Muscle layer of colon (tissue), 2 donors: ENCODE measurements at regions not wholly inside any gene's neighbourhood (a gene's known extent, or its start where the extent isn't known, plus 50 kb on each side); places are given as distances from the start of the nearest gene placed in this dataset.

ENCODE experiments used
- H3K27ac ChIP-seq: one replicate; pipeline ENCODE4 v1.7.0; 2013; ENCODE audit warnings: low read depth, mild to moderate bottlenecking, low read length, moderate library complexity
- H3K27me3 ChIP-seq, 2 donors: one replicate each; pipeline ENCODE4 v1.7.0; 2013; ENCODE audit warnings: low read length in 2 of 2, mild to moderate bottlenecking in 2 of 2; ENCODE audit not compliant: insufficient read depth in 2 of 2, control insufficient read depth in 1 of 2
- H3K36me3 ChIP-seq: one replicate; pipeline ENCODE4 v1.7.0; 2013; ENCODE audit warnings: mild to moderate bottlenecking, low read length; ENCODE audit not compliant: insufficient read depth
- H3K4me1 ChIP-seq: one replicate; pipeline ENCODE4 v1.7.0; 2013; ENCODE audit warnings: mild to moderate bottlenecking, low read length; ENCODE audit not compliant: insufficient read depth
- H3K4me3 ChIP-seq, 2 donors: one replicate each; pipeline ENCODE4 v1.7.0; 2013; ENCODE audit warnings: low read length in 2 of 2, low read depth in 1 of 2, mild to moderate bottlenecking in 1 of 2, moderate library complexity in 1 of 2
- H3K9ac ChIP-seq: one replicate; pipeline ENCODE4 v1.7.0; 2013; ENCODE audit warnings: low read length
- H3K9me3 ChIP-seq: one replicate; pipeline ENCODE4 v1.7.0; 2013; ENCODE audit warnings: mild to moderate bottlenecking, low read length
- donor health status: abdominal sarcoma.
- donor health status: Adenocarcinoma of cecum.

GRCh38 chr1:50358962-50359361 is 64.3 kb downstream of the DMRTA2 start:
- Histone ChIP-seq H3K9me3 (no peaks in the 10 kb centered on the region), H3K9ac (no peak overlapping the region), H3K4me3 (no peak overlapping the region), H3K36me3 (no peaks in the 10 kb centered on the region), H3K27ac (no peak overlapping the region), H3K4me1 (no peaks in the 10 kb centered on the region), H3K27me3 (peaks cover 0 to 11% of the 10 kb centered on the region in 2 donors)

- Histone ChIP-seq H3K27me3 (peaks cover 0 to 11% of the 10 kb centered on the region in 2 donors), H3K9me3 (no peaks in the 10 kb centered on the region), H3K4me1 (no peaks in the 10 kb centered on the region), H3K27ac (no peak overlapping the region), H3K4me3 (no peak overlapping the region), H3K36me3 (no peaks in the 10 kb centered on the region), H3K9ac (no peak overlapping the region)
Measured at GRCh38 chr1:50357186-50357585, 66.1 kb downstream of the DMRTA2 start.

- H3K36me3 ChIP-seq, result no peaks in the 10 kb centered on the region
Measured at GRCh38 chr1:50354813-50355212, 68.4 kb downstream of the DMRTA2 start.

GRCh38 chr1:50352428-50352827 is 70.8 kb downstream of the DMRTA2 start:
- no peak overlapping the region for H3K4me3 ChIP-seq
- H3K4me1 ChIP-seq, result no peaks in the 10 kb centered on the region
- H3K27ac ChIP-seq, result no peak overlapping the region
- H3K27me3 ChIP-seq, result peaks cover 0 to 4% of the 10 kb centered on the region in 2 donors
- no peaks in the 10 kb centered on the region for H3K9me3 ChIP-seq
- H3K9ac ChIP-seq, result no peak overlapping the region
- H3K36me3 ChIP-seq, result no peaks in the 10 kb centered on the region

More at GRCh38 chr1:50354813-50355212, 68.4 kb downstream of the DMRTA2 start:
- H3K4me1 ChIP-seq, result no peaks in the 10 kb centered on the region
- H3K4me3 ChIP-seq, result no peak overlapping the region
- H3K9ac ChIP-seq, result no peak overlapping the region
- H3K9me3 ChIP-seq, result no peaks in the 10 kb centered on the region
- peaks cover 0 to 11% of the 10 kb centered on the region in 2 donors for H3K27me3 ChIP-seq
- H3K27ac ChIP-seq, result no peak overlapping the region

- no peaks in the 10 kb centered on the region for H3K4me1 ChIP-seq
- H3K9ac ChIP-seq, result no peak overlapping the region
- no peaks in the 10 kb centered on the region for H3K9me3 ChIP-seq
- H3K4me3 ChIP-seq, result no peak overlapping the region
- peaks cover 0 to 4% of the 10 kb centered on the region in 2 donors for H3K27me3 ChIP-seq
- no peaks in the 10 kb centered on the region for H3K36me3 ChIP-seq
- H3K27ac ChIP-seq, result no peak overlapping the region
Measured at GRCh38 chr1:50350868-50351267, 72.4 kb downstream of the DMRTA2 start.

GRCh38 chr1:50350421-50350820 is 72.8 kb downstream of the DMRTA2 start:
- H3K36me3 ChIP-seq, result no peaks in the 10 kb centered on the region
- no peak overlapping the region for H3K4me3 ChIP-seq
- no peaks in the 10 kb centered on the region for H3K4me1 ChIP-seq
- H3K9me3 ChIP-seq, result no peaks in the 10 kb centered on the region
- peaks cover 0 to 4% of the 10 kb centered on the region in 2 donors for H3K27me3 ChIP-seq
- H3K9ac ChIP-seq, result no peak overlapping the region
- H3K27ac ChIP-seq, result no peak overlapping the region

- no peak overlapping the region for H3K9ac ChIP-seq
- no peak overlapping the region for H3K27ac ChIP-seq
- H3K4me3 ChIP-seq, result no peak overlapping the region
- H3K4me1 ChIP-seq, result no peaks in the 10 kb centered on the region
- H3K9me3 ChIP-seq, result no peaks in the 10 kb centered on the region
- no peaks in the 10 kb centered on the region for H3K36me3 ChIP-seq
- peaks cover 0 to 4% of the 10 kb centered on the region in 2 donors for H3K27me3 ChIP-seq
Measured at GRCh38 chr1:50349242-50349565, 74.0 kb downstream of the DMRTA2 start.

- Histone ChIP-seq H3K9ac (no peak overlapping the region), H3K4me1 (no peaks in the 10 kb centered on the region), H3K36me3 (no peaks in the 10 kb centered on the region), H3K27ac (no peak overlapping the region), H3K9me3 (no peaks in the 10 kb centered on the region), H3K4me3 (no peak overlapping the region), H3K27me3 (peaks cover 0 to 4% of the 10 kb centered on the region in 2 donors)
Measured at GRCh38 chr1:50348449-50349241, 74.6 kb downstream of the DMRTA2 start.

- H3K27ac ChIP-seq, result no peak overlapping the region
- no peaks in the 10 kb centered on the region for H3K9me3 ChIP-seq
- no peak overlapping the region for H3K4me3 ChIP-seq
- no peaks in the 10 kb centered on the region for H3K36me3 ChIP-seq
- H3K27me3 ChIP-seq, result peaks cover 0 to 4% of the 10 kb centered on the region in 2 donors
- H3K4me1 ChIP-seq, result no peaks in the 10 kb centered on the region
- H3K9ac ChIP-seq, result no peak overlapping the region
Measured at GRCh38 chr1:50347933-50348332, 75.3 kb downstream of the DMRTA2 start.

- Histone ChIP-seq H3K9ac (no peak overlapping the region), H3K27me3 (peaks cover 0 to 4% of the 10 kb centered on the region in 2 donors), H3K4me1 (no peaks in the 10 kb centered on the region)
Measured at GRCh38 chr1:50346621-50347020, 76.6 kb downstream of the DMRTA2 start.

GRCh38 chr1:50343323-50343722 is 79.9 kb downstream of the DMRTA2 start:
- H3K4me3 ChIP-seq, result no peak overlapping the region
- H3K27ac ChIP-seq, result no peak overlapping the region
- H3K9me3 ChIP-seq, result no peaks in the 10 kb centered on the region
- H3K27me3 ChIP-seq, result peaks cover 4 to 11% of the 10 kb centered on the region in 2 donors
- H3K4me1 ChIP-seq, result no peaks in the 10 kb centered on the region
- H3K9ac ChIP-seq, result no peak overlapping the region
- H3K36me3 ChIP-seq, result no peaks in the 10 kb centered on the region

More at GRCh38 chr1:50346621-50347020, 76.6 kb downstream of the DMRTA2 start:
- Histone ChIP-seq H3K4me3 (no peak overlapping the region), H3K9me3 (no peaks in the 10 kb centered on the region), H3K27ac (no peak overlapping the region), H3K36me3 (no peaks in the 10 kb centered on the region)

GRCh38 chr1:50342525-50342924 is 80.7 kb downstream of the DMRTA2 start:
- no peak overlapping the region for H3K9ac ChIP-seq
- no peak overlapping the region for H3K4me3 ChIP-seq
- H3K4me1 ChIP-seq, result no peaks in the 10 kb centered on the region
- no peak overlapping the region for H3K27ac ChIP-seq
- no peaks in the 10 kb centered on the region for H3K9me3 ChIP-seq
- H3K27me3 ChIP-seq, result peaks cover 4 to 11% of the 10 kb centered on the region in 2 donors
- no peaks in the 10 kb centered on the region for H3K36me3 ChIP-seq
